ENCODE measurements at regions not wholly inside any gene's neighbourhood (a gene's known extent, or its start where the extent isn't known, plus 50 kb on each side); places are given as distances from the start of the nearest gene placed in this dataset.

DNA sequence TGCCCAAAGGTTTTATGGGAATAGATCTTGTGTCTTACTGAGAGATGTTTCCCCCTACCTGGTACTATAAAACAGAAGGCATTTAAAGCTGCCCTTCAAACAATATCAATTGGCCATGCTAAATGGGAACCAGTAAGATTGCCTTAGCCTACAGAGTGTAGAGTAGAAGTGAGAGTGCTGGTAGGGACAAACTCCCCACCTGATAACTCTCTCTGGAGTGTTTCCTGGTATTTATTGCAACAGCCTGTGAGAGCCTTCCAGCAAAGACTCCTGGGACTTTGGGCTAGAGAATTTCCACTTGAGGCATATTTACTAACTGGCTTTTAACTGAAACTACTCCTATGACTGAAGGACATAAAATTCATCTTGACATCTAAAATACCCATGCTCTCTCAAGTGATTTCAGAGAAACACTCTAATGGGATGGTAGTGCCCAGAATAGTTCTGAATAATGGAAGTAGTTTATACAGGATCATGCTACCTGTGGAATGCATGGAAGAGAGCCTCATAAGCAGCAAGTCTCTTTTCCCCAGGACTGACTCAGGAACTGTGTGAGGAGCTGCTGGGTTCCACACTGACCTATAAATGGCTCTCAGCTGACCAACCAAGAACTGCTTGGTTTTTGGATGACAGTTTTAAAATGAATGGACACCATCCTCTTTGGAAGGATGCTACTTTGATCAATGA lies 132.7 kb upstream of the SLITRK5 start:
- H3K4me1 Mint-ChIP-seq, result peaks cover 5% of the 10 kb centered on the region
- H3K36me3 ChIP-seq, result no peaks in the 10 kb centered on the region
- H3F3A ChIP-seq (ENCODE audit: low read depth), result no peaks in the 10 kb centered on the region
- no peak overlapping the region for H2AFZ ChIP-seq (replicated peaks)
- H3K27ac Mint-ChIP-seq, result no peak overlapping the region
- no peaks in the 10 kb centered on the region for H3K9me3 ChIP-seq (ENCODE audit: low read depth)
- no peak overlapping the region for H3K4me3 ChIP-seq
- H3K27me3 Mint-ChIP-seq (ENCODE audit: insufficient read depth, low read depth), result peaks cover 3% of the 10 kb centered on the region
- no peak overlapping the region for H3K27ac ChIP-seq
- no peaks in the 10 kb centered on the region for H3K4me1 ChIP-seq
- no peaks in the 10 kb centered on the region for H3K79me2 ChIP-seq (ENCODE audit: low read depth)
- no peak overlapping the region for H3K4me3 Mint-ChIP-seq
- H3K27me3 ChIP-seq, result no peaks in the 10 kb centered on the region
- no peaks in the 10 kb centered on the region for H4K20me1 ChIP-seq (ENCODE audit: low read depth)
- DNase-seq (ENCODE audit: low spot score), result no peak
- H3K36me3 Mint-ChIP-seq, result no peaks in the 10 kb centered on the region
- H3K4me2 ChIP-seq, result no peak overlapping the region
- TF ChIP-seq, protein P1, sequence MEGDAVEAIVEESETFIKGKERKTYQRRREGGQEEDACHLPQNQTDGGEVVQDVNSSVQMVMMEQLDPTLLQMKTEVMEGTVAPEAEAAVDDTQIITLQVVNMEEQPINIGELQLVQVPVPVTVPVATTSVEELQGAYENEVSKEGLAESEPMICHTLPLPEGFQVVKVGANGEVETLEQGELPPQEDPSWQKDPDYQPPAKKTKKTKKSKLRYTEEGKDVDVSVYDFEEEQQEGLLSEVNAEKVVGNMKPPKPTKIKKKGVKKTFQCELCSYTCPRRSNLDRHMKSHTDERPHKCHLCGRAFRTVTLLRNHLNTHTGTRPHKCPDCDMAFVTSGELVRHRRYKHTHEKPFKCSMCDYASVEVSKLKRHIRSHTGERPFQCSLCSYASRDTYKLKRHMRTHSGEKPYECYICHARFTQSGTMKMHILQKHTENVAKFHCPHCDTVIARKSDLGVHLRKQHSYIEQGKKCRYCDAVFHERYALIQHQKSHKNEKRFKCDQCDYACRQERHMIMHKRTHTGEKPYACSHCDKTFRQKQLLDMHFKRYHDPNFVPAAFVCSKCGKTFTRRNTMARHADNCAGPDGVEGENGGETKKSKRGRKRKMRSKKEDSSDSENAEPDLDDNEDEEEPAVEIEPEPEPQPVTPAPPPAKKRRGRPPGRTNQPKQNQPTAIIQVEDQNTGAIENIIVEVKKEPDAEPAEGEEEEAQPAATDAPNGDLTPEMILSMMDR (IDR thresholded peaks at IDR 0.05), result no peak
- H3K9ac ChIP-seq, result no peak overlapping the region
- H3K9me3 Mint-ChIP-seq, result no peaks in the 10 kb centered on the region

DNA sequence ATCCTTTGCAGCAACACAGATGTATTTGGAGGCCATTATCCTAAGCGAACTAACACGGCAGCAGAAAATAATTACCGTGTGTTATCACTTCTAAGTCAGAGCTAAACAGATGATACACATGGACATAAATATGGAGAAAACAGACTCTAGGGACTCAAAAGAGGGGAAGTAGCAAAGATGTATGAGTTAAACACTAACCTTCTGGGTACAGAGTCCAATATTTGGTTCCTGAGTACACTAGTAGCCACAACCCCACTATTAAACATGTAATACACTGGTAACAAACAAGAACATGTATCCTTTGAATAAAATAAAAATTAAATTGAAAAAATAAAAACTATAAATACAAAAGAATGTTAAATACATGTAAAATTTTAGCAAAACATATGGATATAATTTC lies 118.0 kb upstream of the SLITRK5 start:
- H3K36me3 Mint-ChIP-seq, result no peaks in the 10 kb centered on the region
- H3K9ac ChIP-seq, result no peak overlapping the region
- no peak overlapping the region for H3K27ac ChIP-seq
- no peak overlapping the region for H3K4me2 ChIP-seq
- no peaks in the 10 kb centered on the region for H3K36me3 ChIP-seq
- no peaks in the 10 kb centered on the region for H3K27me3 Mint-ChIP-seq (ENCODE audit: insufficient read depth, low read depth)
- H3K4me3 Mint-ChIP-seq, result no peak overlapping the region
- no peaks in the 10 kb centered on the region for H3K27me3 ChIP-seq
- H3K27ac Mint-ChIP-seq, result no peak overlapping the region
- H3K9me3 ChIP-seq (ENCODE audit: low read depth), result no peaks in the 10 kb centered on the region
- H3F3A ChIP-seq (ENCODE audit: low read depth), result no peaks in the 10 kb centered on the region
- H4K20me1 ChIP-seq (ENCODE audit: low read depth), result no peaks in the 10 kb centered on the region
- no peak overlapping the region for H3K4me3 ChIP-seq
- DNase-seq (ENCODE audit: low spot score), result no peak
- H3K9me3 Mint-ChIP-seq, result no peaks in the 10 kb centered on the region
- TF ChIP-seq, protein P1 (IDR thresholded peaks at IDR 0.05), result no peak
- TF ChIP-seq EZH2phosphoT487 (IDR thresholded peaks at IDR 0.05) (no peak), EZH2 (IDR thresholded peaks at IDR 0.05) (no peak)
- no peaks in the 10 kb centered on the region for H3K4me1 Mint-ChIP-seq
- no peak overlapping the region for H2AFZ ChIP-seq (replicated peaks)
- no peaks in the 10 kb centered on the region for H3K79me2 ChIP-seq (ENCODE audit: low read depth)
- H3K4me1 ChIP-seq, result no peaks in the 10 kb centered on the region

DNA sequence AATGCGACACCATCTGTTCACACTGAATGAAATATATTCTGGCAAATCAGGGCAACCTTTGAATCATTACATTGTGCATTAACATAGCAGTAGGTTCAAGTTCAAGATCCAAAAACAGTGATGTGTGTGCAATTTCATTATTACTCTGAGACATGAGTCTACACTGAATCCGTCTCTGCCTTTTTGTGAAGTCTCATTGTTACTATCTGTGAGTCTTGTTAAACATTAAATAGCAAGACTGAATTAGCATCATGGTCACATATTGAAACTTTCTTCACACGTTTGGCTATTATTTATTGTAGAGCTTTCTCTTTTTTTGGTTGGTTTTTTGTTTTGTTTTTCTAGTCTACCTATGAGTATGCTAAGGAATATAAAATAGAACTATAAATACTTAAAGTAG lies 117.1 kb upstream of the SLITRK5 start:
- Mint-ChIP-seq H3K4me1 (no peaks in the 10 kb centered on the region), H3K36me3 (no peaks in the 10 kb centered on the region), H3K9me3 (no peaks in the 10 kb centered on the region), H3K27me3 (ENCODE audit: insufficient read depth, low read depth) (no peaks in the 10 kb centered on the region), H3K4me3 (no peak overlapping the region), H3K27ac (no peak overlapping the region)
- no peak overlapping the region for H3K9ac ChIP-seq
- no peaks in the 10 kb centered on the region for H3K27me3 ChIP-seq
- H4K20me1 ChIP-seq (ENCODE audit: low read depth), result no peaks in the 10 kb centered on the region
- DNase-seq (ENCODE audit: low spot score), result no peak
- no peak overlapping the region for H2AFZ ChIP-seq (replicated peaks)
- no peaks in the 10 kb centered on the region for H3K36me3 ChIP-seq
- H3K4me1 ChIP-seq, result no peaks in the 10 kb centered on the region
- no peak overlapping the region for H3K4me3 ChIP-seq
- H3F3A ChIP-seq (ENCODE audit: low read depth), result no peaks in the 10 kb centered on the region
- TF ChIP-seq EZH2 (IDR thresholded peaks at IDR 0.05) (no peak), EZH2phosphoT487 (IDR thresholded peaks at IDR 0.05) (no peak)
- TF ChIP-seq, protein P1 (IDR thresholded peaks at IDR 0.05), result no peak
- no peak overlapping the region for H3K4me2 ChIP-seq
- H3K9me3 ChIP-seq (ENCODE audit: low read depth), result no peaks in the 10 kb centered on the region
- H3K27ac ChIP-seq, result no peak overlapping the region
- no peaks in the 10 kb centered on the region for H3K79me2 ChIP-seq (ENCODE audit: low read depth)

All from neural progenitor cell (in vitro differentiated cells).